ENCODE measurements at regions not wholly inside any gene's neighbourhood (a gene's known extent, or its start where the extent isn't known, plus 50 kb on each side); places are given as distances from the start of the nearest gene placed in this dataset.

DNA sequence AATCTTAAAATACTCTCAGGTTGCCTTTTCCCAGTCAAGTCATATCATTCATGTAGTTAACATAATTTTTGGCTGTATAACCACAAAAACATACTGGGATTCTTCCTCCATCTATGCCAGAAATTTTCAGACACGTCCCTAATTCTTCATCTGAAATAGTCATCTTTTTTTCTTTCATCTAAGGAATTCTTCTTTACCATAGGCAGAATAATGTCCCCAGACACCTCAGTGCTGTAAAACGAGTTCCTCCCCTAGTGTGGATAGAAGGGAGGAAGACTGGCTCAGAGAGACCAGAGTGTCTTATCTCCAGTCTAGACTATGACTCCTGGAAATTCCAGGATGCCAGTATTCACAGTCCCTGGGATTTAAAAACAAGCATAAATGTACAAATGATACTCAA is 127.8 kb downstream of the MREG start:
- Histone ChIP-seq H3K4me2 (ENCODE audit: insufficient read depth, low read length) (no peak overlapping the region), H3K4me3 (no peak overlapping the region), H3K79me2 (ENCODE audit: control insufficient read depth, insufficient read depth, low read length) (no peaks in the 10 kb centered on the region), H3K9me3 (replicated peaks; ENCODE audit: control insufficient read depth, insufficient read depth, low read depth, low read length) (no peaks in the 10 kb centered on the region), H2AFZ (ENCODE audit: low read depth, low read length) (no peak overlapping the region), H3K27ac (ENCODE audit: extremely low read depth, low read depth, low read length) (no peak overlapping the region), H3K9ac (ENCODE audit: insufficient read depth in 1 of 2, low read depth in 2 of 2, low read length in 2 of 2) (no peak overlapping the region), H3K9me1 (ENCODE audit: control insufficient read depth, insufficient read depth, low read length) (no peaks in the 10 kb centered on the region), H4K20me1 (replicated peaks; ENCODE audit: control insufficient read depth, insufficient read depth, low read length) (no peaks in the 10 kb centered on the region), H3K4me1 (replicated peaks in 1 of 2; ENCODE audit: control insufficient read depth in 2 of 2, insufficient read depth in 2 of 2, low read length in 2 of 2) (peaks cover 0 to 3% of the 10 kb centered on the region in 2 experiments; a peak in 2 of 5 replicates), H3K27me3 (ENCODE audit: control insufficient read depth in 2 of 2, insufficient read depth in 2 of 2, low read length in 2 of 2) (no peaks in the 10 kb centered on the region), H3K36me3 (ENCODE audit: control insufficient read depth, insufficient read depth, low read length) (no peaks in the 10 kb centered on the region)
- ATAC-seq (no peak), DNase-seq (ENCODE audit: extremely low read depth in 1 of 4, low spot score in 3 of 4) (no peak), FAIRE-seq (no peak)
- TF ChIP-seq BMI1 (IDR thresholded peaks at IDR 0.05; ENCODE audit: low read length) (no peak), ATF4 (CRISPR knock-in tag; IDR thresholded peaks at IDR 0.05) (no peak), MBD2 (IDR thresholded peaks at IDR 0.05; ENCODE audit: borderline replicate concordance, low read depth) (no peak), TRIM28 (IDR thresholded peaks at IDR 0.05) (no peak), RBM15 (IDR thresholded peaks at IDR 0.05; ENCODE audit: insufficient read depth, low read length) (no peak), SMAD3 (CRISPR knock-in tag; conservative IDR thresholded peaks at IDR 0.05) (no peak), NFE2L1 (tag; IDR thresholded peaks at IDR 0.05; ENCODE audit: borderline replicate concordance, low read depth) (no peak)
- no TSS peak for BruUV-seq (replicated peaks)
- WGBS (ENCODE audit: insufficient coverage, low coverage, missing lambda C conversion rate), result 11% methylated on average over 1 of the region's 2 CpGs
- POLR2A ChIA-PET, result no interaction called here
- intact Hi-C loops (cut with micrococcal nuclease) (no loop called here), in situ Hi-C loops (cut with MboI) (no loop called here)
- CTCF ChIA-PET (ENCODE audit: low intra/inter-chr PET ratio), result no interaction called here
